Activated naive CD8-positive, alpha-beta T cell treated with anti-CD3 and anti-CD28 coated beads, Interleukin-2, amount 50 U/mL, for 24 hours (primary cell): ENCODE measurements at regions not wholly inside any gene's neighbourhood (a gene's known extent, or its start where the extent isn't known, plus 50 kb on each side); places are given as distances from the start of the nearest gene placed in this dataset.
"Not testable (repeated sequence)": the region's sequence is repeated elsewhere in the genome, so short reads cannot be mapped to it uniquely, and the experiment has no call there.

Experiments used
- ATAC-seq: fragments of 150-1000 bp; cut with Tn5 transposase; one replicate; pipeline ENCODE4 v1.10.0; 2021
- DNase-seq: peaks from one replicate; pipeline ENCODE4 v3.0.0; 2021
- H3K27ac Mint-ChIP-seq: one replicate; pipeline ENCODE4 v1.8.0; 2021; ENCODE audit warnings: mild to moderate bottlenecking, mixed read lengths
- H3K27me3 Mint-ChIP-seq: one replicate; pipeline ENCODE4 v1.8.0; 2021; ENCODE audit warnings: mixed read lengths
- H3K36me3 Mint-ChIP-seq: one replicate; pipeline ENCODE4 v1.8.0; 2021; ENCODE audit warnings: low read depth, mixed read lengths
- H3K4me1 Mint-ChIP-seq: one replicate; pipeline ENCODE4 v1.8.0; 2021; ENCODE audit warnings: mixed read lengths
- H3K4me3 Mint-ChIP-seq: one replicate; pipeline ENCODE4 v1.8.0; 2021; ENCODE audit warnings: mild to moderate bottlenecking, moderate library complexity, mixed read lengths
- H3K9me3 Mint-ChIP-seq: one replicate; pipeline ENCODE4 v1.8.0; 2021; ENCODE audit warnings: mixed read lengths

DNA sequence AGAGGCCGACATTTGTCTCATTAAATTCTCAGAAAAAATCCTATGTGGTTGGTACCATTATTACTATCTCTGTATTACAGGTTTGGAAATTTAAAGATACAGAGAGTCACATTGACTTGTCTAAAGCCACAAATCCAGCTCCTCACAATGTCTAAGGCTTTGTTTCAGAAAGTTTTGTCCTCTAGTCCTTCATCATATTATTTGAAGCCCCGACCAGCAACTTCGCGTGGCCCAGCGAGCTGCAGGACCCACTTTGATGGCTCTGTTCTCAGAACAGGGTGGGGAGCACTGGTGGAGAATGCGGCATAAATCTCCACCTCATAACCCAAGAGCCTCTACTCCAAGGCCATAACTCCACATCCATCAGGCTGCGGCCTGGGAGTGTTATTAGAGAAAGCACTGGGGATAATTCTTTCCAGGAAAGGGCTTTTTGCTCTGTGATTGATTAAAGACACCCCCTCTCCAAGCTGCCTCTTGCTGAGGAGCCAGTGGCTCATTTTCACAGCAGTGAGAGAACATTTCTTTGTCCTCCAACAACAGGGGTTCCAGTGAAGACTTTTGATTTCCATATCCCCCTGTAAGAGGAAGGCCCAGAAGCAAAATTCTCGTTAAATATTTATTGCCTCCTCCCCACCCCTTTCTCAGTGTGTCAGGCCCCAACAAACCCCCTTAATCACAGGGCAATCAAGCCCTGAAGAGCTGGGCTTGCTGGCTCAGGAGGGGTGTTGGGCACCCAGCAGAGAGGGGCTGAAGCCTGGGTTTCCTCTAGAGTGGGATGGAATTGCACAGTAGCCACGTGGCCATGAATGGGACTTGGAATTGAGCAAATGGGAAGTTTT is 113.7 kb upstream of the CDH11 start:
- no peaks in the 10 kb centered on the region for H3K36me3 Mint-ChIP-seq
- no peaks in the 10 kb centered on the region for H3K4me1 Mint-ChIP-seq
- H3K9me3 Mint-ChIP-seq = peaks cover 11% of the 10 kb centered on the region
- ATAC-seq (no peak), DNase-seq (no peak)
- H3K4me3 Mint-ChIP-seq = no peak overlapping the region
- H3K27me3 Mint-ChIP-seq = no peaks in the 10 kb centered on the region
- no peak overlapping the region for H3K27ac Mint-ChIP-seq

DNA sequence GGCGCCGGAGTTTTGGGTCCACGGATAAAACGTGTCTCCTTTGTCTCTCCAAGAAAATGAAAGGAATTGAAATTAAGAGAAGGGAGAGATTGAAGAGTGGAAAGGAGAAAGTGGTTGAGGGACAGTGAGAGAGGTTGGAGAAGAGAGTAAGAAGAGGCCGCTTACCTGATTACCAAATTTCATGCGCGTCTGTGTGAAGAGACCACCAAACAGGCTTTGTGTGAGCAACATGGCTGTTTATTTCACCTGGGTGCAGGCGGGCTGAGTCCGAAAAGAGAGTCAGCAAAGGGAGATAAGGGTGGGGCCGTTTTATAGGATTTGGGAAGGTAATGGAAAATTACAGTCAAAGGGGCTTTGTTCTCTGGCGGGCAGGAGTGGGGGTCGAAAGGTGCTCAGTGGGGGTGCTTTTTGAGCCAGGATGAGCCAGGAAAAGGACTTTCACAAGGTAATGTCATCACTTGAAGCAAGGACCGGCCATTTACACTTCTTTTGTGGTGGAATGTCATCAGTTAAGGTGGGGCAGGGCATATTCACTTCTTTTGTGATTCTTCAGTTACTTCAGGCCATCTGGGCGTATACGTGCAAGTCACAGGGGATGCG is 113.0 kb upstream of the CDH11 start:
- peaks cover 11% of the 10 kb centered on the region for H3K9me3 Mint-ChIP-seq
- not testable (repeated sequence) for DNase-seq, H3K4me3 Mint-ChIP-seq, H3K27ac Mint-ChIP-seq, H3K4me1 Mint-ChIP-seq, H3K36me3 Mint-ChIP-seq, ATAC-seq, H3K27me3 Mint-ChIP-seq

DNA sequence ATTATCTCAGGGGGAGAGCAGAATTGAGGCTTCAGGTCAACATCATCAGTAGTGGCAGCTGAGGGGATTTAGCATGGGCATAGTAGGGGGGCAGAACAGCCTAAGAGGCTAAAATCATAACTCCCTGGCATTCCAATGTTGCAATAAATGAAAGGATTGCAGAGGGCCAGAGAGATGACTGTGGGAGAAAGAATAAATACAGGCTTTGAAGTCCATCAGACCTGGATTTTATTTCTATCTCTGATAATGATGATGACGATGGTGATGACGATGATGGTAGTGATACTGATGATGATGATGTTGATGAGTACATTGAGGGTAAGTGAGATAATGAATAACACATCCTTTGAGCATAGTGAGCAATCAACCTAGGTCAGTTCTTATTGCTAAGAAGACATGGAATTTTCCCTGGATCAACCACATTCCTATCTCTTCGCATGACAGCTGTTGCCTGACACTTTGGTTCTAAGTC is 107.4 kb upstream of the CDH11 start:
- H3K27me3 Mint-ChIP-seq = no peaks in the 10 kb centered on the region
- no peak for ATAC-seq
- DNase-seq = no peak
- no peaks in the 10 kb centered on the region for H3K4me1 Mint-ChIP-seq
- no peaks in the 10 kb centered on the region for H3K36me3 Mint-ChIP-seq
- H3K4me3 Mint-ChIP-seq = no peak overlapping the region
- no peak overlapping the region for H3K27ac Mint-ChIP-seq
- H3K9me3 Mint-ChIP-seq = peaks cover 15% of the 10 kb centered on the region

DNA sequence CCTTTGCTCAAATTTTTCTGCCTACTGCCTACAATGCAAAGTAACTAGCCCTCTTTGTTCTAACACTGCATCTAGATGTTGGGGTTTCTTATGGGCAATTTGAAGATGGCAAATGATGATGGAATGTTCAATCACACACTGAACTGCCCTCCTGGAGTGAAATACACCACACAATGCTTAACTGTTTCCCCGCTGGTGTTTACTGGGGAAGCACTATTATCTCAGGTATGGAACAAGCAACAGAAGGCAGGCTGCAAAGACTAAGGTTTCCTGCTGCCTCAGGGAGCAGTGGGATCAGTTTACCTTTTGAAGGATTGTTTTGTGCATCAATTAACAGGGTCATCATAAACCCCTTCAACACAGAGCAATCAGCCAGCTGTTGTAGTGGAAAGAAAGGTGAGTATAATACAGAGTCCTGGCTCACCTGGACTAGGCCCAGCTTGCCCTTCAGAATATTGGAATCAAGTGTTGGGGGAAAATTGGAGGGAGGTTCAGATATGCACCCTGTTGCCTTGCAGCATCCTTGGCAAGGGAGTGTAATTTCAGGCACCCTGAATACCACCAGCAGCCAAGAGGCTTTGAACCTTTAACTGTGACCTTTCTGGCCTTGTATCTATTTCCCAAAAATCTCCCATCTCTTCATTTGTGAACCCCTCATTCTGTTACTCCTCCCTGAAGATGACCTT is 105.4 kb upstream of the CDH11 start:
- no peak for ATAC-seq
- Mint-ChIP-seq H3K27me3 (peaks cover 3% of the 10 kb centered on the region), H3K36me3 (no peaks in the 10 kb centered on the region)

DNA sequence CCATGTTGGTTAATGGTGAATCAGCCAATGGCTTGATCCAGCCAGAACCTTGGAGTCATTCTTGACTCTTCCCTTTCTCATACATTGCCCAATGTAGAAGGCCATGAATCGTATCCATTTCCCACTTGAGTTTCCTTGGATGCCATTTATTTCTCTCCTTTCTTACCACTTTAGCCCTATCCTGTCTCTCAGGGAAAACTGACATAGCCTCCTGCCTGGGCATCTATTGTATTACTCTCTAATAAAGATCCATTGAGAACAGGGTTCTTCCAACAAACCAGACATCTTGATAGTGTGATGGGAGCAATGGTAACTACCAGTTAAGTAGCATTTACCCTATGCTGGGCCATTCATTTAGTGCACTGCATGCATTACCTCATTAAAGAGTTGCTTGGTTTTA is 104.2 kb upstream of the CDH11 start:
- Mint-ChIP-seq H3K27me3 (peaks cover 3% of the 10 kb centered on the region), H3K4me3 (no peak overlapping the region), H3K9me3 (peaks cover 4% of the 10 kb centered on the region), H3K27ac (no peak overlapping the region), H3K4me1 (no peaks in the 10 kb centered on the region), H3K36me3 (no peaks in the 10 kb centered on the region)
- ATAC-seq = no peak
- no peak for DNase-seq

More for the DNA sequence above, 105.4 kb upstream of the CDH11 start:
- Mint-ChIP-seq H3K9me3 (peaks cover 10% of the 10 kb centered on the region), H3K4me3 (no peak overlapping the region), H3K27ac (no peak overlapping the region), H3K4me1 (no peaks in the 10 kb centered on the region)
- DNase-seq = no peak

DNA sequence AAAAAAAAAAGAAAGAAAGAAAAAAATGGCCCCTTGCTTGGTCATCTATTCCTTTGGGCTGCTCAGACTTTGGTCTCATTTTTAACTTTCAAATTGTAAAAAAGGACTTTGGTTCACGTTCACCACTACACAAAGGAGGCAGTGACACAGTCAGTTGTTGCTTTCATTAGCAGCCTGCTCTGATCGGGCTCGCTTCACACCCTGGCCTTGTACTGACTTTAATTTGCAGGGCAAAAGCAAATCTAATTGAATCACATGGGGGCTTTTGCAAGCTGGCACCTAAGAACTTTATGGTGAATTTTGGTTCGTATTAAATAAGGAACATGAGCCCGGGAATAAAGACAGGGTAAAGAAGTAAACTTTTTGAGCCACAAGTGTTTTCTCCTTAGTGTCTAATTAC is 103.6 kb upstream of the CDH11 start:
- no peaks in the 10 kb centered on the region for H3K4me1 Mint-ChIP-seq
- no peak for DNase-seq
- H3K27ac Mint-ChIP-seq = no peak overlapping the region
- H3K4me3 Mint-ChIP-seq = no peak overlapping the region
- ATAC-seq = no peak
- no peaks in the 10 kb centered on the region for H3K36me3 Mint-ChIP-seq
- peaks cover 3% of the 10 kb centered on the region for H3K27me3 Mint-ChIP-seq
- H3K9me3 Mint-ChIP-seq = peaks cover 4% of the 10 kb centered on the region

DNA sequence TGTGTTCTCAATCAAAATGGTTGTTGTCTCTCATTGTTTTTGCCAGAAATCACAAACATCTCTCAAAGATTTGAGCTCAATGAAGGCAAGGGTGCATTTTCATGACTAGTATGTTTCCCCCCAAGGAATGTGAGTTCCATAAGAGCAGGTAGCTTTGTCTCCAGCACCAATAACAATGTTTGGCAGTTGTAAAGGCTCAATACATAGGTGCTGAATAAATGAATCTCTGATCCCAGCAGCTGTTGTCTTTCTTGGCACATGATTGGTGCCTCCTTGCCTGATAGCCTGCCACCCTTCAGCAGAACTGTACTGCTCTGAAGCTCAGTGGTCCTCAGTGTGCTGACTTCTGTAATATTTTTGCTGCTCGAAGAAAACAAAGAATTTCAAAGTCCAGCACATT is 103.1 kb upstream of the CDH11 start:
- Mint-ChIP-seq H3K36me3 (no peaks in the 10 kb centered on the region), H3K27ac (no peak overlapping the region), H3K9me3 (peaks cover 4% of the 10 kb centered on the region), H3K4me1 (no peaks in the 10 kb centered on the region), H3K4me3 (no peak overlapping the region), H3K27me3 (peaks cover 3% of the 10 kb centered on the region)
- ATAC-seq = no peak
- DNase-seq = no peak

DNA sequence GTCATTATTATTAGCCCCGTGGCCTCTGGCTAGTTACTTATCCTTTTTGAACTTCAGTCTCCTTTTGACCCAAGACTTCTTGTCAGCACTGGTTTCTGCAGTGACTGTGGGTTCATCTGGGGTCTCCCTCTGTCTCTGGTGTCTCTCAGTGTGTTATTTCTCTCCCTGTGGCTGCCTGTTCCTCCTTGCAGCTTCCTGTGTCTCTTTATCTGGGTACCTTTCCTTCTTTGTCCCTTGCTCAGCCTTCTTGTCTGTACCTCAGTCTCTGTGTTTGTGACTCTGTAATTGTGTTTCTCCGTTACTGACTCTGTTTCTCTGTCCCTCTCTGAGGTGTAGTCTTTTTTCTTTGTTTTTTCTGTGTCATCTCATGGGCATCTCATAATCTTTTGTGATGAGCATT is 102.6 kb upstream of the CDH11 start:
- no peak overlapping the region for H3K27ac Mint-ChIP-seq
- no peak overlapping the region for H3K4me3 Mint-ChIP-seq
- no peaks in the 10 kb centered on the region for H3K4me1 Mint-ChIP-seq
- H3K36me3 Mint-ChIP-seq = no peaks in the 10 kb centered on the region
- ATAC-seq (no peak), DNase-seq (no peak)
- peaks cover 4% of the 10 kb centered on the region for H3K9me3 Mint-ChIP-seq
- peaks cover 3% of the 10 kb centered on the region for H3K27me3 Mint-ChIP-seq

DNA sequence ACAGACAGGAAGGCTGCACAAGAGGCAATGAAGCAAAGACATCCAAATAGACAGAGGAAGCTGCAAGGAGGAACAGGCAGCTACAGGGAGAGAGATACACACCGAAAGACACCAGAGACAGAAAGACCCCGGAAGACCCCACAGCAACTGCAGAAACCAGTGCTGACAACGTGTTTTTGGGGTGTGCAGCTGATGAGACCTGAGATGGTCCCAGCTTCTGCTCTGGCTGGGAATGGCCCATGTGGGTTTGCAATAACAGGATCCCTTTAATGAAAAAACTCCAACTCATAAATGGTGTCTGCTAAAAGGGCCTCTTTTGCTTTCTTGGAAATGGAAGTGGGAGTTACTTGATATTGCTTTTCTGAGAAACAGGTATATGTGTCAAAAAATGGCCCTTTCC is 101.5 kb upstream of the CDH11 start:
- Mint-ChIP-seq H3K4me1 (no peaks in the 10 kb centered on the region), H3K27me3 (peaks cover 3% of the 10 kb centered on the region), H3K36me3 (no peaks in the 10 kb centered on the region), H3K9me3 (no peaks in the 10 kb centered on the region), H3K27ac (no peak overlapping the region), H3K4me3 (no peak overlapping the region)
- ATAC-seq (no peak), DNase-seq (no peak)

DNA sequence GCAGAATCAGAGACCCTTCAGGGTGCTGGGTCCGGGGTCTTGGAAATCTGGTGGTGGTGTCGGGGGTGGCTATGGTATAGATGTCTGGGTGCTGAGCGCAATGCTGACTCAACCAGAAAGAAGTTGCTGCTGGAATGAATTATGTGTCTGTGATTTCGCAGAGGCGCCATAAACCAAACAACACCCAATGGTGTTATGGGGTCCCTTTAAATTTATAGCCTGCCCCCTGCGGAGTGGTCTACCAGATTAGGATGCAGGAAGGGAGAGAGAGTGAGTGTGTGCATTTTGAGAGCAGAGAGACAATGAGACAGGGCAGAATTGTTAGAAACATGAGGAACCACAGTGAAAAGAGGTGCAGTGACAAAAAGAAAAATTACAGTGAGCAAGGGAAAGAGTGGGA is 100.7 kb upstream of the CDH11 start:
- ATAC-seq = no peak
- H3K27me3 Mint-ChIP-seq = peaks cover 3% of the 10 kb centered on the region

DNA sequence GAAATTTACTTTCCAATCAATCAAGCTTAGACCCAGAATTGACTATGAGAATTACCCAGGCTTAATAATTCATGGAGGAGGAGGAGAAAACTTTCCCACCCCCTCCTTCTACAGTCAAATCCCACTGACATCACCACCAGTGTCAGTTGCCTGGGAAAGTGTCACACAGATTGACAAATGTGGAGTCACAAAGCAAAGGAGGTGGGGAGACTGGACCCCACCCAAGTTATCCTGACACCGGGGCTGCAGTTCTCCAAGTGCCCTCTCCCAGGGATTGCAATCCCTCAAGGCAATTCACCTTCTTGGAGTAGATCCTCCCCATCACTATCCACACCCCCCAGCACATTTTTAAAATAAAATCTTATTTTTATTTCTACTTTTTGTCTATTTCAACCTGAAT is 100.2 kb upstream of the CDH11 start:
- Mint-ChIP-seq H3K9me3 (no peaks in the 10 kb centered on the region), H3K4me3 (no peak overlapping the region), H3K4me1 (no peaks in the 10 kb centered on the region), H3K27me3 (peaks cover 3% of the 10 kb centered on the region), H3K36me3 (no peaks in the 10 kb centered on the region), H3K27ac (no peak overlapping the region)
- ATAC-seq (no peak), DNase-seq (no peak)

More for the DNA sequence above, 100.7 kb upstream of the CDH11 start:
- H3K36me3 Mint-ChIP-seq = no peaks in the 10 kb centered on the region
- DNase-seq = no peak
- no peak overlapping the region for H3K27ac Mint-ChIP-seq
- no peaks in the 10 kb centered on the region for H3K4me1 Mint-ChIP-seq
- H3K9me3 Mint-ChIP-seq = no peaks in the 10 kb centered on the region
- H3K4me3 Mint-ChIP-seq = no peak overlapping the region

DNA sequence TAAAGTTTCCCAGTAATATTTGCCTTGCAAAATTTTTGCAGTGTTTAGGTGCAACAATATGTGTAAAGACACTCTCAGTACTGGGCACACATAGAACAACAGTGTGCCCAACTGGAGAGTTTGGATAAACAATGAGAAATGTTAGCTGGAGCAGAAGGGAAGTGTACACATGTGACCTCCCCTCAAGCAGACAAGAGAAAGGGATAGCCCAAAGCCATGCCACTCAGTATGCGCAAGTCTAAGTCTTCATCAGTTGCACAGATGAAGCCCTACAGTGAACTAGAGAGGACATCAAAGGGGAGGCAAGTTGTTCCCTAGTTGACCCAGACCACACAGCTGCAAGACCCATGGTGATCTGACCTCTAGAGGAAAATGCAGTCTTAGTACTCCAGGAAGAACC is 97.9 kb upstream of the CDH11 start:
- peaks cover 3% of the 10 kb centered on the region for H3K27me3 Mint-ChIP-seq
- no peak overlapping the region for H3K4me3 Mint-ChIP-seq
- ATAC-seq (no peak), DNase-seq (no peak)
- no peak overlapping the region for H3K27ac Mint-ChIP-seq
- no peaks in the 10 kb centered on the region for H3K4me1 Mint-ChIP-seq
- no peaks in the 10 kb centered on the region for H3K36me3 Mint-ChIP-seq
- no peaks in the 10 kb centered on the region for H3K9me3 Mint-ChIP-seq

DNA sequence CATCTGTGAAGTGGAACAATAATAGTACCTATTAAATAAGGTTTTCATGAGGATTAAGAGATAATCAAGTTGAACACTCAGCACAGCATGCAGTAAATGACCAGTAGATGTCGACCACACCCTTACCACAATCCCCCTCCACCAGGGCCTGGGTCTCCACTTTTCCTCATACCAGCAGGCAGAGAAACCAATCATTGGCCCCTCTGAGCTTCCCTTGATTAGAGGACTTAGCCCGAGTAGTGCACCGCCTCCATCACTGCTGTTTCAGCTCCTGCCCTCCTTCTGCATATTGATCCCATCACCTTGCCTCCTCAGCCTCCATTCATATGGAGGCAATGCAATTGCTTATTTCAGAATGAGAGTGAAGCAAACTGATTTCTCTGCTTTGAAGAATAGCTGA is 96.5 kb upstream of the CDH11 start:
- Mint-ChIP-seq H3K27ac (no peak overlapping the region), H3K27me3 (peaks cover 3% of the 10 kb centered on the region), H3K4me3 (no peak overlapping the region), H3K4me1 (no peaks in the 10 kb centered on the region), H3K9me3 (no peaks in the 10 kb centered on the region), H3K36me3 (no peaks in the 10 kb centered on the region)
- ATAC-seq (no peak), DNase-seq (no peak)

DNA sequence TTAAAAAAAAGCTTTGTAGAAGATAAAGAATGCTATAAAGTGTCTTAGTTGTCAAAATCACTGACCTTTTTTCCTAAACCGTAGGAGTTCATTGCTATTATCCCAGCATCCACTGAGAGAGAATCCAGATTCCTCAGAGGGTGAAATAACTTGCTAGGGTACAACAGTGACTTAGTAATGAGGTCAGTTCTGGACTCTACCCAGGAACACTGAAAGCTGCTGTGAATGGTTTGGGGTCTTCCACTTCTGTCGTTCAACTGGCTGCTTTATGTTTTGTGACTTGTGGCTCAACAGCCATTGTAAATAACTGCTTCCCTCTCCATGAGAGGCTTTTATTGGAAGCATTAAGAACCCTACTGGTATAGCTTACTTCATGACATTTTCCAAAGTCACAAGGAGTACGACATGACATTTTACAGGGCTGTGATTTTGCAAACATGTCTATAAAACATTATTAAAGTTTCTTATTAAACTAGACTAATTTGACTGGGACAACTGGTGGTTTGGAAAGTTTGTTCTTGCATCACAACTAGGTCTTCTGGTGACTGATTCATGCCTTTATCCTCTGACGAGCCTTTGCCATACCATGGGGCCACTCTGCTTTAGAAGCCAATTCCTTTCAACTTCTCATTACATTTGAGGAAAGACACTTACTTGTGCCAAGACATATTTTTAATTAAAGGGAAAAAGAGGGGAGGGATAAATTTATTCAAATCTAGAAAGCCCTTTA is 92.2 kb upstream of the CDH11 start:
- Mint-ChIP-seq H3K27me3 (no peaks in the 10 kb centered on the region), H3K9me3 (no peaks in the 10 kb centered on the region), H3K4me3 (no peak overlapping the region), H3K27ac (no peak overlapping the region), H3K36me3 (no peaks in the 10 kb centered on the region), H3K4me1 (no peaks in the 10 kb centered on the region)
- ATAC-seq = no peak
- no peak for DNase-seq
